WTC11 (cell line): ENCODE measurements at regions not wholly inside any gene's neighbourhood (a gene's known extent, or its start where the extent isn't known, plus 50 kb on each side); places are given as distances from the start of the nearest gene placed in this dataset.

Experiments used
- CTCF ChIP-seq: fragments of 200-600 bp; IDR thresholded peaks from 2 replicates; pipeline ENCODE4 v1.8.0; 2022; ENCODE audit warnings: antibody characterized with exemption
- TEAD4 ChIP-seq: sonication (generic); formaldehyde crosslinking; IDR thresholded peaks from 2 replicates; pipeline ENCODE4 v1.8.0; 2022; ENCODE audit warnings: mild to moderate bottlenecking, missing genetic modification reagents

GRCh38 chr1:199396456-199396855, 631.1 kb upstream of the NR5A2 start:
- TF ChIP-seq CTCF, result no peak
- no peak for TF ChIP-seq TEAD4 (CRISPR knock-in tag)
